Cardiac muscle cell (in vitro differentiated cells and primary cell): ENCODE measurements at regions not wholly inside any gene's neighbourhood (a gene's known extent, or its start where the extent isn't known, plus 50 kb on each side); places are given as distances from the start of the nearest gene placed in this dataset.

ENCODE experiments used
- DNase-seq, 2 donors: peaks; one replicate each; pipeline versions ENCODE4 v3.0.0 to v3.0.0-alpha.2; 2010 to 2017; ENCODE audit warnings: low read depth in 1 of 2, low spot score in 1 of 2
- H3K27ac ChIP-seq: fragments of 200-600 bp; sonication (generic); 2 replicates; pipeline ENCODE4 v1.5.1; 2016
- H3K27me3 ChIP-seq: fragments of 200-600 bp; sonication (generic); 2 replicates; pipeline ENCODE4 v1.6.0; 2016; ENCODE audit warnings: control low read depth
- H3K36me3 ChIP-seq: fragments of 200-600 bp; sonication (generic); 2 replicates; pipeline ENCODE4 v1.5.1; 2016; ENCODE audit warnings: control low read depth
- H3K4me1 ChIP-seq: fragments of 200-600 bp; sonication (generic); 2 replicates; pipeline ENCODE4 v1.8.1; 2017; ENCODE audit warnings: low read depth, mild to moderate bottlenecking, mixed run types
- H3K4me3 ChIP-seq: fragments of 200-600 bp; sonication (generic); 2 replicates; pipeline ENCODE4 v1.5.1; 2016; ENCODE audit warnings: mild to moderate bottlenecking
- H3K9me3 ChIP-seq: fragments of 200-600 bp; sonication (generic); 2 replicates; pipeline ENCODE4 v1.5.1; 2017; ENCODE audit warnings: low read depth, mild to moderate bottlenecking, control low read depth
- TF ChIP-seq, protein P1 (sequence below): IDR thresholded peaks from 2 replicates; pipeline ENCODE4 v1.5.1; 2012; ENCODE audit warnings: low read depth, mild to moderate bottlenecking, low read length

- peak in 1 of 2 donors; percentile 12 for DNase-seq
- Histone ChIP-seq H3K4me3 (no peak overlapping the region), H3K4me1 (peaks cover 7% of the 10 kb centered on the region), H3K27me3 (no peaks in the 10 kb centered on the region), H3K9me3 (no peaks in the 10 kb centered on the region), H3K36me3 (no peaks in the 10 kb centered on the region), H3K27ac (no peak overlapping the region)
- TF ChIP-seq, protein P1, sequence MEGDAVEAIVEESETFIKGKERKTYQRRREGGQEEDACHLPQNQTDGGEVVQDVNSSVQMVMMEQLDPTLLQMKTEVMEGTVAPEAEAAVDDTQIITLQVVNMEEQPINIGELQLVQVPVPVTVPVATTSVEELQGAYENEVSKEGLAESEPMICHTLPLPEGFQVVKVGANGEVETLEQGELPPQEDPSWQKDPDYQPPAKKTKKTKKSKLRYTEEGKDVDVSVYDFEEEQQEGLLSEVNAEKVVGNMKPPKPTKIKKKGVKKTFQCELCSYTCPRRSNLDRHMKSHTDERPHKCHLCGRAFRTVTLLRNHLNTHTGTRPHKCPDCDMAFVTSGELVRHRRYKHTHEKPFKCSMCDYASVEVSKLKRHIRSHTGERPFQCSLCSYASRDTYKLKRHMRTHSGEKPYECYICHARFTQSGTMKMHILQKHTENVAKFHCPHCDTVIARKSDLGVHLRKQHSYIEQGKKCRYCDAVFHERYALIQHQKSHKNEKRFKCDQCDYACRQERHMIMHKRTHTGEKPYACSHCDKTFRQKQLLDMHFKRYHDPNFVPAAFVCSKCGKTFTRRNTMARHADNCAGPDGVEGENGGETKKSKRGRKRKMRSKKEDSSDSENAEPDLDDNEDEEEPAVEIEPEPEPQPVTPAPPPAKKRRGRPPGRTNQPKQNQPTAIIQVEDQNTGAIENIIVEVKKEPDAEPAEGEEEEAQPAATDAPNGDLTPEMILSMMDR, result no peak
These were observed 421.0 kb upstream of the CNTN4 start for GRCh38 chr3:1677576-1678156.

- Histone ChIP-seq H3K4me1 (no peaks in the 10 kb centered on the region), H3K9me3 (no peaks in the 10 kb centered on the region), H3K4me3 (no peak overlapping the region), H3K27me3 (no peaks in the 10 kb centered on the region), H3K36me3 (no peaks in the 10 kb centered on the region), H3K27ac (no peak overlapping the region)
- TF ChIP-seq, protein P1, result no peak
- no peak for DNase-seq
These were observed 406.2 kb upstream of the CNTN4 start for GRCh38 chr3:1692428-1692827.

GRCh38 chr3:1693145-1693544, 405.5 kb upstream of the CNTN4 start:
- Histone ChIP-seq H3K9me3 (no peaks in the 10 kb centered on the region), H3K4me1 (no peaks in the 10 kb centered on the region)

DNA sequence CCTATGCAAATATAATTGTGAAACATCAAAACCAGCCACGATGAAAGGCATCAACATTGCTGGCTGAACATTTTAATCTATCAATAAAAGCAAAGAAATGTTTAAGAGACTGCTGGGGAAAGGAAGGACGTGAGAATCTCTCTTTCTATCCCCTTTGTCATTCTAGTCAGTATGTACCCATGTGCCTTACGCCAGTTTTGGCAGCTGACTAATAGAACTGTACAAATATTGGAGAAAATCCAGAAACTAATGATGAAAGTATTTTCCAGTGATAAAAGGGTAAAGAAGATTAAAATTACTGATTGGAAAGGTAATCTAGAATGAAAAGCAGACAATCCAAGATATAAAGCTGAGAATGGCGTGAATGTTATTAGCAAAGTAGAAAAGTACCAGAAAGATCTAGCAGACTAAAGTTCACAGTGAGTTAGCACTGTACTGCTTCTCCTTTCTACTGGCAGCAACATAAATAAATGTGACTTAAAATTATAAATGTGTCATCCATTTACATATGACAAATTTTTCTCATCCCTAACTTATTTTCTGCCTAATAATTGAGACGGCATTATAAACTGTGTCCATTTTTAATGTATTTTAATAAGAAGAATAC, 401.9 kb upstream of the CNTN4 start:
- Histone ChIP-seq H3K4me3 (no peak overlapping the region), H3K27me3 (no peaks in the 10 kb centered on the region), H3K4me1 (no peaks in the 10 kb centered on the region), H3K9me3 (no peaks in the 10 kb centered on the region), H3K36me3 (no peaks in the 10 kb centered on the region), H3K27ac (no peak overlapping the region)
- TF ChIP-seq, protein P1, result no peak
- DNase-seq, result no peak

More at GRCh38 chr3:1693145-1693544, 405.5 kb upstream of the CNTN4 start:
- Histone ChIP-seq H3K36me3 (no peaks in the 10 kb centered on the region), H3K27ac (no peak overlapping the region), H3K27me3 (no peaks in the 10 kb centered on the region), H3K4me3 (no peak overlapping the region)
- TF ChIP-seq, protein P1, result no peak
- no peak for DNase-seq

- no peak for DNase-seq
- TF ChIP-seq, protein P1, result no peak
- no peak overlapping the region for H3K27ac ChIP-seq
- H3K4me3 ChIP-seq, result no peak overlapping the region
- H3K4me1 ChIP-seq, result no peaks in the 10 kb centered on the region
- no peaks in the 10 kb centered on the region for H3K36me3 ChIP-seq
- H3K27me3 ChIP-seq, result no peaks in the 10 kb centered on the region
- no peaks in the 10 kb centered on the region for H3K9me3 ChIP-seq
These were observed 399.2 kb upstream of the CNTN4 start for GRCh38 chr3:1699361-1699920.
